ENCODE measurements at regions not wholly inside any gene's neighbourhood (a gene's known extent, or its start where the extent isn't known, plus 50 kb on each side); places are given as distances from the start of the nearest gene placed in this dataset.
"Not testable (repeated sequence)": the region's sequence is repeated elsewhere in the genome, so short reads cannot be mapped to it uniquely, and the experiment has no call there.

GRCh38 chr5:101084353-101084752 is 181.3 kb upstream of the ST8SIA4 start:
- Histone ChIP-seq H3K27me3 (ENCODE audit: insufficient read depth, low read length) (no peaks in the 10 kb centered on the region), H3K4me3 (ENCODE audit: low read length) (no peak overlapping the region), H3K4me1 (ENCODE audit: insufficient read depth, low read length) (no peaks in the 10 kb centered on the region), H3K27ac (ENCODE audit: low read length) (no peak overlapping the region), H3K9ac (ENCODE audit: low read depth, low read length) (no peak overlapping the region), H3K36me3 (ENCODE audit: insufficient read depth, low read depth, low read length) (no peaks in the 10 kb centered on the region), H3K9me3 (ENCODE audit: insufficient read depth, low read depth, low read length) (no peaks in the 10 kb centered on the region)

GRCh38 chr5:101080462-101081240 is 177.6 kb upstream of the ST8SIA4 start:
- Histone ChIP-seq H3K27me3 (ENCODE audit: insufficient read depth, low read length) (no peaks in the 10 kb centered on the region), H3K36me3 (ENCODE audit: insufficient read depth, low read depth, low read length) (no peaks in the 10 kb centered on the region), H3K4me3 (ENCODE audit: low read length) (no peak overlapping the region), H3K9me3 (ENCODE audit: insufficient read depth, low read depth, low read length) (peaks cover 6% of the 10 kb centered on the region; the same call in 1 of the 2 replicates), H3K9ac (ENCODE audit: low read depth, low read length) (no peak overlapping the region), H3K27ac (ENCODE audit: low read length) (no peak overlapping the region), H3K4me1 (ENCODE audit: insufficient read depth, low read length) (no peaks in the 10 kb centered on the region)

DNA sequence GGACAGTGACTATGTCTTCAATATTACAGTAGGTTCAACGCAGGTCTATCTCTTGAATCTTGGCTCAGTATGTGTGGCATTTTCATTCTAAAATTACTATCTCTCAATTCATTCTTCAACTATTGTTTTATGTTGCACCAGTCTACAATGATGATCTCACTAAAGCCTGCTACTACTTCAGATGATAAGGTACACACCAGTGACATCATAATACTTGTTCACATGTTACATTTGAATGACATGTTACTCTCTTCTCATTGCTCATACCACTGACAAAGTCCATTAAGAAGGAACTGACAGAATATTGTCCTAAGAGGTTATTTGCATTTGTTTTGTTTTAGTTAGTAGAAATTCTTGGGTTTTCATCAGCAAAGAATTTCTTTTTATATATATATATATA is 165.2 kb upstream of the ST8SIA4 start:
- Histone ChIP-seq H3K27ac (ENCODE audit: low read length) (no peak overlapping the region), H3K4me1 (ENCODE audit: insufficient read depth, low read length) (no peaks in the 10 kb centered on the region), H3K27me3 (ENCODE audit: insufficient read depth, low read length) (no peaks in the 10 kb centered on the region), H3K9me3 (ENCODE audit: insufficient read depth, low read depth, low read length) (no peaks in the 10 kb centered on the region), H3K36me3 (ENCODE audit: insufficient read depth, low read depth, low read length) (no peaks in the 10 kb centered on the region), H3K4me3 (ENCODE audit: low read length) (no peak overlapping the region), H3K9ac (ENCODE audit: low read depth, low read length) (no peak overlapping the region)

GRCh38 chr5:101067429-101067828 is 164.3 kb upstream of the ST8SIA4 start:
- no peak overlapping the region for H3K9ac ChIP-seq (ENCODE audit: low read depth, low read length)
- H3K4me3 ChIP-seq (ENCODE audit: low read length): no peak overlapping the region
- no peaks in the 10 kb centered on the region for H3K9me3 ChIP-seq (ENCODE audit: insufficient read depth, low read depth, low read length)
- no peaks in the 10 kb centered on the region for H3K4me1 ChIP-seq (ENCODE audit: insufficient read depth, low read length)
- no peak overlapping the region for H3K27ac ChIP-seq (ENCODE audit: low read length)
- no peaks in the 10 kb centered on the region for H3K36me3 ChIP-seq (ENCODE audit: insufficient read depth, low read depth, low read length)
- H3K27me3 ChIP-seq (ENCODE audit: insufficient read depth, low read length): no peaks in the 10 kb centered on the region

GRCh38 chr5:101062902-101063301 is 159.8 kb upstream of the ST8SIA4 start:
- Histone ChIP-seq H3K27me3 (ENCODE audit: insufficient read depth, low read length) (no peaks in the 10 kb centered on the region), H3K9ac (ENCODE audit: low read depth, low read length) (no peak overlapping the region), H3K36me3 (ENCODE audit: insufficient read depth, low read depth, low read length) (no peaks in the 10 kb centered on the region), H3K9me3 (ENCODE audit: insufficient read depth, low read depth, low read length) (no peaks in the 10 kb centered on the region; the same call in 1 of the 2 replicates), H3K4me1 (ENCODE audit: insufficient read depth, low read length) (no peaks in the 10 kb centered on the region), H3K27ac (ENCODE audit: low read length) (no peak overlapping the region), H3K4me3 (ENCODE audit: low read length) (no peak overlapping the region)

DNA sequence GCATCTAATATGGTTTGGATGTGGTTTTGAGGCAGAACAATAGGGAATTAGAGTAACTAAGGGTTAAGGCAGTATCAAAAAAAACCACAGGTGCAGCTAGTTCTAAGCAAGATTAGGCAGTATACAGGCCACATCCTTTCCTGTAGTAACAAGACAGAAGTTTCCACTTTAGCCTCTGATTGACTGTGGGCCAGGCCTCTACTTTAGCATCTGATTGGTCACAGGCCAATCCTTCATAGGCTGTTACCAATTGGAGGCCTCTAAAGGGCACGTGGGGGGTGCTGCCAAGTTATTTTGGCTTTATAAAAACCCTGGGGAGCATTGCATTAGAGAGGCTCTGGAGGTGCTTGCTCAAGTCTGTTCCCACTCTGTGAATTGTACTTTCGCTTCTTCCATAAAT is 144.1 kb upstream of the ST8SIA4 start:
- H3K9me3 ChIP-seq (ENCODE audit: insufficient read depth, low read depth, low read length): no peaks in the 10 kb centered on the region
- no peak overlapping the region for H3K9ac ChIP-seq (ENCODE audit: low read depth, low read length)
- H3K4me1 ChIP-seq (ENCODE audit: insufficient read depth, low read length): no peaks in the 10 kb centered on the region
- no peaks in the 10 kb centered on the region for H3K36me3 ChIP-seq (ENCODE audit: insufficient read depth, low read depth, low read length)
- H3K4me3 ChIP-seq (ENCODE audit: low read length): no peak overlapping the region
- H3K27ac ChIP-seq (ENCODE audit: low read length): no peak overlapping the region
- H3K27me3 ChIP-seq (ENCODE audit: insufficient read depth, low read length): no peaks in the 10 kb centered on the region

- Histone ChIP-seq H3K9me3 (ENCODE audit: insufficient read depth, low read depth, low read length) (no peaks in the 10 kb centered on the region), H3K4me1 (ENCODE audit: insufficient read depth, low read length) (no peaks in the 10 kb centered on the region), H3K4me3 (ENCODE audit: low read length) (no peak overlapping the region), H3K36me3 (ENCODE audit: insufficient read depth, low read depth, low read length) (no peaks in the 10 kb centered on the region), H3K27ac (ENCODE audit: low read length) (no peak overlapping the region), H3K27me3 (ENCODE audit: insufficient read depth, low read length) (no peaks in the 10 kb centered on the region), H3K9ac (ENCODE audit: low read depth, low read length) (no peak overlapping the region)
Observed at GRCh38 chr5:101045689-101046088, 142.6 kb upstream of the ST8SIA4 start.

GRCh38 chr5:101040002-101040401 is 136.9 kb upstream of the ST8SIA4 start:
- not testable (repeated sequence) for H3K9ac ChIP-seq (ENCODE audit: low read depth, low read length); H3K9me3 ChIP-seq (ENCODE audit: insufficient read depth, low read depth, low read length); H3K4me3 ChIP-seq (ENCODE audit: low read length); H3K4me1 ChIP-seq (ENCODE audit: insufficient read depth, low read length); H3K27me3 ChIP-seq (ENCODE audit: insufficient read depth, low read length); H3K36me3 ChIP-seq (ENCODE audit: insufficient read depth, low read depth, low read length); H3K27ac ChIP-seq (ENCODE audit: low read length)

- H3K4me3 ChIP-seq (ENCODE audit: low read length): no peak overlapping the region
- no peaks in the 10 kb centered on the region for H3K4me1 ChIP-seq (ENCODE audit: insufficient read depth, low read length)
- no peaks in the 10 kb centered on the region for H3K36me3 ChIP-seq (ENCODE audit: insufficient read depth, low read depth, low read length)
- H3K9ac ChIP-seq (ENCODE audit: low read depth, low read length): no peak overlapping the region
- H3K9me3 ChIP-seq (ENCODE audit: insufficient read depth, low read depth, low read length): no peaks in the 10 kb centered on the region
- no peaks in the 10 kb centered on the region for H3K27me3 ChIP-seq (ENCODE audit: insufficient read depth, low read length)
- H3K27ac ChIP-seq (ENCODE audit: low read length): no peak overlapping the region
Observed at GRCh38 chr5:101036778-101037177, 133.7 kb upstream of the ST8SIA4 start.

- no peak overlapping the region for H3K4me3 ChIP-seq (ENCODE audit: low read length)
- no peak overlapping the region for H3K9ac ChIP-seq (ENCODE audit: low read depth, low read length)
- H3K9me3 ChIP-seq (ENCODE audit: insufficient read depth, low read depth, low read length): no peaks in the 10 kb centered on the region
- no peaks in the 10 kb centered on the region for H3K4me1 ChIP-seq (ENCODE audit: insufficient read depth, low read length)
- H3K27me3 ChIP-seq (ENCODE audit: insufficient read depth, low read length): no peaks in the 10 kb centered on the region
- H3K36me3 ChIP-seq (ENCODE audit: insufficient read depth, low read depth, low read length): no peaks in the 10 kb centered on the region
- no peak overlapping the region for H3K27ac ChIP-seq (ENCODE audit: low read length)
Observed at GRCh38 chr5:101035425-101035824, 132.3 kb upstream of the ST8SIA4 start.

GRCh38 chr5:101024299-101024698 is 121.2 kb upstream of the ST8SIA4 start:
- H3K9ac ChIP-seq (ENCODE audit: low read depth, low read length): no peak overlapping the region
- H3K27ac ChIP-seq (ENCODE audit: low read length): no peak overlapping the region
- no peaks in the 10 kb centered on the region for H3K4me1 ChIP-seq (ENCODE audit: insufficient read depth, low read length)
- no peaks in the 10 kb centered on the region for H3K36me3 ChIP-seq (ENCODE audit: insufficient read depth, low read depth, low read length)
- no peaks in the 10 kb centered on the region for H3K27me3 ChIP-seq (ENCODE audit: insufficient read depth, low read length)
- no peak overlapping the region for H3K4me3 ChIP-seq (ENCODE audit: low read length)
- H3K9me3 ChIP-seq (ENCODE audit: insufficient read depth, low read depth, low read length): peaks cover 7% of the 10 kb centered on the region; the same call in 1 of the 2 replicates

GRCh38 chr5:101018299-101018698 is 115.2 kb upstream of the ST8SIA4 start:
- no peaks in the 10 kb centered on the region for H3K36me3 ChIP-seq (ENCODE audit: insufficient read depth, low read depth, low read length)
- H3K9ac ChIP-seq (ENCODE audit: low read depth, low read length): no peak overlapping the region
- H3K4me1 ChIP-seq (ENCODE audit: insufficient read depth, low read length): no peaks in the 10 kb centered on the region
- H3K27me3 ChIP-seq (ENCODE audit: insufficient read depth, low read length): no peaks in the 10 kb centered on the region
- H3K27ac ChIP-seq (ENCODE audit: low read length): no peak overlapping the region
- no peaks in the 10 kb centered on the region for H3K9me3 ChIP-seq (ENCODE audit: insufficient read depth, low read depth, low read length)
- H3K4me3 ChIP-seq (ENCODE audit: low read length): no peak overlapping the region
